ENCODE measurements at regions not wholly inside any gene's neighbourhood (a gene's known extent, or its start where the extent isn't known, plus 50 kb on each side); places are given as distances from the start of the nearest gene placed in this dataset.
"Not testable (repeated sequence)": the region's sequence is repeated elsewhere in the genome, so short reads cannot be mapped to it uniquely, and the experiment has no call there.

DNA sequence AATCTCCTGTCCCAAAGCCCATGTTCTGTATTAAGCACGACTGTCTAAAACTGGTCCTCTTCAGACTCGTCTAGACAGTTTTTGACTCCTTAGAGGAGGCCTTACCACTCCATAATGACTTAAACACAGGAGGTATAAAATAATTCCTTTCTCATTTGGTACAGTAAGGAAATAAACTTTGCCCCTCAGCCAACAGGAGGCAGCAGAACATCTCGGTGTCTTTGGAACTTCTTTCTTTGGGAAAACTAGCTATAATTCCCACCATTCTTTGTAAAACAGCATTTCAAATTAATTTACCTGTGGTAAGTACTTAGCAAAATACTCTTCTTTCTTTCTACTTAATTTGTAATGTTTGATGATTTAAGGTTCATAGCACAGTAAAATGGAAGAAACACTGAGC is 292.7 kb upstream of the G2E3 start:
- DNase-seq (ENCODE audit: low read depth), result no peak

DNA sequence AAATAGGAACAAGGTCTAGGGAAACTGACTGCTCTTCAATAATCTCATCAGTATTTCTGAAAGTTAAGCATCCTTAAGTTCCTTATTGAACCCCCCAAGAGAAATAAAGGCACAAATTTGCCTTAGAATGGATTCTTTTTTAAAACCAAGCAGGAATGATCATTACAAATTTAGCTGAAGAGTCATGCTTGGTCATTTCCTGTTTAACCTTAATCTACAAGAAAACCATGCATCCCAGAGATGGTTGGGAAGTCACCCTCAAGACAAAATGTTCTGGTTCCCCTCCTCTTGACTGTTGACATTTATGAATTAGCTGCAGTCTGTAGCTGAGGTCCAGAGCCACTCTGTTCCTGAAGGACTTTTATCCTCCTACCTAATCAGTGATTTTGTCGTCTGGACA is 291.8 kb upstream of the G2E3 start:
- no peak for DNase-seq (ENCODE audit: low read depth)

DNA sequence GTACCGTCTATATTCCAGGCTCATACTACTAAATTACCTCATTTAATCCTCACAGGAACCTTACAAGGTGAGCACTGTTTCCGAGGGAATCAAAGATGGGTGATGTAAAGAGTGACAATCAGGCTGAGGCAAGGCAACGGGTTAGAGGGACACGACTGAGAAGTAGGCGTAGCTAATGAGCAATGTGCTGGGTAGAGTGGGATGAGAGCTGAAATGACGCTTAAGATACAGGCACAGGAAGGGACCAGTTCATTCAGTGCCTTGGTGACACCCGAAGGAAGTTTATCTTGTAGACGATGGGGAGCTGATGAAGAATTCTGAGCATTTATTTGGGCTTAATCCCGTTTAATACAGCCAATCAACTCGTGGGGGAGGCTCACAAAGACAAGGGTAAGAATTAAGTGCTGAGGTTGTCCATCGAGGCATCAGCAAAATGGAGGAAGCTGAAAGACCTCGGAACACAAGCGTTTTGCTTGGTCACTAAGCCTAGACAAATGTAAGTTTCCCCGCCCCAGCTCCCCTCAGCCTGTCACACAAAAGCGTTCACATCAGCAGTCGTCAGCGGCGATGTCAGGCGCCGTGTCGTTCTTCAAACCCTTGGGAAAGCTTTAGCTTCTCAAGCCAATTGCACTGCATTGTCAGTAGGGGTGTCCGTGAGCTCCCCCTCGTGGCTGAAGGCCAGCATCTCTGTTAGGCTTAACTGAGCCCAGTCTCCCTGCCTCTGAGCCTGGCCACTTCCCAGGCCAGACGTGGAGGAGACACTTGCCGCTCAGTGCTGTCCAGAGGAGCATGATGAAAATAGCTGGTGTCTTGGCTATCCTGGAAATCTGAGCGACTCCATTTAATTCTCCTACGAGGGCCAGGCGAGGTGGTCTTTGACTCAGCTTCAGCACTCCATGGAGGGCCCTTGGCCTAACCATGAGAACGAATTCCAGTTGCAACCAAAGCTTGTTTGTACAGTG is 288.5 kb upstream of the G2E3 start:
- peak; percentile 34 for DNase-seq (ENCODE audit: low read depth)

DNA sequence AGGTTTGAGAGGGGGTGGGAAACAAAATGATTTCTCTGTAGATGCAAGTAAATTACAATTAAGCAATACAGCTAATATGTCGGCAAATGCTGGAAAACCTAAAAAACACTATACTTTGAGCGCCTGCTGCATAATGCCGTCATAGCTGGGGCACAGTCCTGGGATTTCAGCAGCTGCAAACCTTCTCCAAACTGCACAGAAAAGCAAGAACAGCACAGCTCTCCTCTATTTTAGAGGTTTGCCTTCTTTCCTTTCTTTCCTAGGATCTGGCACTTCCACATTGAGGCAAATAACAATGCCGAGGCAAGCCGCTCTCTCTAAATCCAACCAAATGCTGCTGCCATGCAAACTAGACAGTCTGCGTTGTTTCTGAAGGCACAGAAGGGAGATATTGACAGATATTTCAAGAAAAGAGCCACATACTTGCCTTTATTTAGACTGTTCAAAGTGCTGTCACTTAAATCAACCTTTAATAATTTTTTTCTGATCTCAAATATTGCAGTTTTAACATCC is 287.1 kb upstream of the G2E3 start:
- no peak for DNase-seq (ENCODE audit: low read depth)

DNA sequence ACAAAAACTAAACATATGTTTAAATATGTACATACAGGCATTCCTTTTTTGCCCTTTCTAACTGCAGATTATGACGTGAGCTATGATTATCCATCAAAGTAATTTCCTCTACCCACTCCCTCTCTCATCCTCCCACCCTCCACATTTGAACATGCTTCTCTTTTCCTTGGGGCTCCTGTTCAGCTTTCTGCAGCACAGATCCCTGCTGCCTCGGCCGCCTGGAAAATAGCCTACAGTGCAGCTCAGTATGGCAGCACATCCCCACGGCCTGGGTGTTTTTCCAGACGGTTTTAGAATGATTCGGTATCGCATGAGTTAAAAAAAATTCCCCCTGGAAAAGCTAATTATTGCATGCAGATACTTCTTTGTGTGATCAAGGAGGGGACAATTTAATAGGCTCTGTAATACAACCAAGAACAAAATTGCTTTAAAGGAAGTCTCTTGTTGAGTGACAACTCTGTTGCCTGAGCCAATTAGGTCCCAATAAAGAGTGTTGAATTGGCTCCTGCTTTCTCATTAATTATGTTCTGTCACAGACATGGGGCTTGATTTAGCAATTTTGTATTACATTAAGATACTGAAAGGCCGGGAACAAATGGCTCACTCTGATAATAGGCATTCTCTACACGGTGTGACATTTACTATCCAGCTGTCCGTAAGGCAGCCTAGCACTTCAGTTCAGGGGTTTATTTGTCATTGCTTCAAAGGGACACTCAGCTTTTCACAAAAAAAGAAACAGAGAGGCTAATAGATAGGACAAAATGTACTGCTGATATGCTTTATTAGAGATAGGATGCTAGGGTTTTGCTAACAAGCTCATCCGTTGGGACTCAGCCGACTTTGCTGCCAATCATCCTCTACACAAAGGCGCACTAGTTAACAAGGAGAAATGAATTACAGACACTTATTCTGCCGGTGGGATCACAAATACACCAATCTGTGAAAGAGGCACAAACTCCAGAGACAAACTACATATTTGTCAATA is 285.8 kb upstream of the G2E3 start:
- DNase-seq (ENCODE audit: low read depth), result no peak

DNA sequence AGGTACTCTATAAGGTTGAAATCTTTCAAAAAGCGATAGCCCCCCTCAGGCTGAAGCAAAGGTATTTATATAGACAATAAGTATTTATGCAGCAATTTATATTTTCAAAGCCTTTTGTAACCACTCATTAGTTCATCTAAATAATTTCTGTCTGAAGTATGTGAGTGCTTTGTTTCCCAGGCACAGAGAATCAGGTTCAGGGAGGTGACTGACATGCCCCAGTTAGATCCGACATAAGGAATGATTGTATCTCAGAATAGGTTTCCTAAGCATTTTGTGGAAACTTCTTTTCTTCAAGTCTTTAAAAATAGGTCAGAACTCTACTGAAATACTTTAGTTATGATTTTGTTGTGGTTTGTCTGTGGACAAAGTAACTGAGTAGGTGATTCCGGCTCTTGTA is 283.4 kb upstream of the G2E3 start:
- DNase-seq (ENCODE audit: low read depth), result no peak

DNA sequence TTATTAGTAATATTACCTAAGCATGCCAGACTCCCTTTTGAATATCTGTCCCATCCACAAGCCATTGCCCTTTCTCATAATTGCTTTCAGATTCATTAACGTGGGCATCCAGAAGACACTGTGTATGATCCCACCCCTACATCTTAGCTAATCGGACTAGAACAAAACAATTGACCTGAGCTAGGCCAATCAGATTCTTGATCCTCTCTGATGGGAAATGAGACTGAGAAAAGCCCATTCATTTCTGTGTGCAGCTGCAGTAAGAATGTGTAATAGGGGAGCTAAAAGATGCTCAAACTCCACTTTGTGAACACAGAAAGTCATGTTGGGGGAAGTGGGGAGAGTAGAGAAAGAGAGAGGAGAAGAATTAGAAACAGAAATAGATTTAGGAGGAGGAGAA is 281.7 kb upstream of the G2E3 start:
- no peak for DNase-seq (ENCODE audit: low read depth)

DNA sequence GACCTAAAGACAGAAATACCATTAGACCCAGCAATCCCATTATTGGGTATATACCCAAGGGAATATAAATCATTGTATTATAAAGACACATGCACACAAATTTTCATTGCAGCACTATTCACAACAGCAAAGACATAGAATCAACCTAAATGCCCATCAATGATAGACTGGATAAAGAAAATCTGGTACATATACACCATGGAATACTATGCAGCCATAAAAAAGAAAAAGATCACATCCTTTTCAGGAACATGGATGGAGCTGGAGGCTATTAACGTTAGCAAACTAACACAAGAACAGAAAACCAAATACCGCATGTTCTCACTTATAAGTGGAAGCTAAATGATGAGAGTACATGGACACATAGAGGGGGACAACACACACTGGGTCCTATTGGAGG is 280.1 kb upstream of the G2E3 start:
- not testable (repeated sequence) for DNase-seq (ENCODE audit: low read depth)

DNA sequence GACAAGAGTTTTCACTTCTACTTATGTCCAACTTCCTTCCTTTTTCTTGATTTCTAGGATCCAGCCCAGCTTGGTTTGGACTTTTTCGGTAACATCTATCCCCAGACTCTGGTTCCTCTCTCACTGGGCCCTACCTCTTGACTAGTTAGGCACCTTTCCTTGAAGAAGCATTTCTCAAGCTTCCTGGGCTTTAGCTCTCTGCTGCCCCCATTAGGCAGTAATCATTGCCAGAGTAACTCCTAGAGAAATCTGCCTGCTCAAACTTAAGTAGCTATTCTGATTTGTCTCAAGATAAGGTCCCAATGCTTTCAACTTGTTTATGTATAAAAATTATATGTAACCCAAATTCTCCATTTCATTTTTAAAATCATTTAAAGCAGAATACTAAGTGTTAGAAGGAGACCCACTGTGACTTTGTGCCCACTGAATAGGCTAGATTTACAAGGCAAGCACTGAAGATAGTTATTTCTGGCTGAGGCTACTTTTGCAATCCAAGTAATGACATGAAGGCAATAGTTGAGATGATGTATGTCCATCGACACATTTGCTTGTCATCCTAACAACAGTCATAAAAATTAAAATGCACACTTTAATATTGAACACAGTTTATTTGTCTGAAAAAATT is 275.0 kb upstream of the G2E3 start:
- DNase-seq (ENCODE audit: low read depth), result no peak

DNA sequence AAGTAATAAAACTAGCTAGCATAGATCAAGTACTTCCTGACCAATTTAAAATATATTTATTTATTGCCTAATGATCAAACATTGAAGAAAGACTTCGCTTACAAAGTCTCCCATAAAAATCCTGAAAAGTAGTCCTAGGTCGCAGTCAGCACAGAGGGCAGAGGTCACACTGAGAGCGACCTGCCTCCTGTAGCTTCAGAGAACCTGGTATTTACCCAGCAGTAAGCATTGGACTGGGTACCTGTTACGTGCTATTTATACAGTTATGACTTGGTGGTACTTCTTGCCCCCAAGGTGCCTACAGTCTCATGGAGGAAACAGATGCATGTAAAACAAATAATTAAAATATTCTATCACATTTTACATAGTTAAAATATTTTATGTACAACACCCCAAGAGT is 274.1 kb upstream of the G2E3 start:
- no peak for DNase-seq (ENCODE audit: low read depth)

DNA sequence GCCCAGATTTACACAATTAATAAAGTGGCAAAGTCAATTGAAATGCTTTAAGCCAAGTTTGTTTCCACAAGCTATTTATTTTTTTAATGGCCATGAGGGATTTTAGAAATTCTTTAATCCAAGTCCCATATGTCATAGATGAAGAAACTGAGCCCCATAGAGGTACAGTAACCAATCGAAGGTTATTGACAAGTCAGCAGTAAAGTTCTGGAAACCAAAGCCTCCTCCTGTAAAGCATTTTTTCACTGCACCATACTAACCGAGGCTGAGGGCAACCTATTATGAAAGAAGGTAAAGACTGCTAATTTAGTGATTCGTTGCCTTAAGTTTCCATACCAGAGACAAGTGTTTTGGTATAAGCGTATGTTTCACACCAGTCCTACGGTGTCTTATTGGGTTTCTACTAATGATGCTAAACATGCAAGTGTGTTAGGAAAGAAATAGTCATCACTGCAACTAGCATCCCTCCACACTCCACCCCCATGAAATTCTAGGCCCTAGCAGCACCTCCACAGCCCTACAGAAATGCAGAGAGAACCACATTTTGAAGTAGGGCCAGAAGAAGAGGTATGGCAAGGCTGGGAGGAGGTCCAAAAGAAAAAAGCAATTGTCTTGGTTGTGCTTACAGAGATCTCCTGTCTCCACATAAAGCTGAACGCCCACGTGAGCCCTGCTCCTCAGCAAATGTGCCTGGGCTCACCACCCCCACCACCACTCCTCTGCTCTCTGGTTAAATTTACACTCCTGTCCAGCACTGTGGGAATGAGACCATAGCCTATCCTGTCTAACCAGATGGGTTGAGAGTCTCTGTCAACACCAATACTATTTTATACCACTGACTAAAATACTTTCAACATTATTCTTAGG is 271.1 kb upstream of the G2E3 start:
- DNase-seq (ENCODE audit: low read depth), result no peak

DNA sequence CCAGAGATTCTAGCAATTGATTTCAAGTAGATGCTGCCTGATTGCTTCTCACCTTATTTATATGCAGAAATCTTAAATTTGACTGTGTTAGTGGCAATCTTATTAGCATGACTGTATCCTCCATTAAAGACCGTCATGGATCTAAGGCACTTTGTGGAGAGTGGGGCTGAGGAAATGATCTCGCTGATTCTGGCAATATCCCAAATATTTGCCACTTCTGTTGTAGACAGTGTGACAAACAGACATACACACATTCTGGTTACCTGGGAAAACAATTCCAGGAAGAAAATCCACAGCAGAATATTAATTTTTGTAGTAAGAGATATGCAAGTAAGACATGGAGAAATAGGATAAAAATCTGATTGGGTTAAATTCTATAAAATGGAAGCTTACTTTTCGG is 269.0 kb upstream of the G2E3 start:
- no peak for DNase-seq (ENCODE audit: low read depth)

DNA sequence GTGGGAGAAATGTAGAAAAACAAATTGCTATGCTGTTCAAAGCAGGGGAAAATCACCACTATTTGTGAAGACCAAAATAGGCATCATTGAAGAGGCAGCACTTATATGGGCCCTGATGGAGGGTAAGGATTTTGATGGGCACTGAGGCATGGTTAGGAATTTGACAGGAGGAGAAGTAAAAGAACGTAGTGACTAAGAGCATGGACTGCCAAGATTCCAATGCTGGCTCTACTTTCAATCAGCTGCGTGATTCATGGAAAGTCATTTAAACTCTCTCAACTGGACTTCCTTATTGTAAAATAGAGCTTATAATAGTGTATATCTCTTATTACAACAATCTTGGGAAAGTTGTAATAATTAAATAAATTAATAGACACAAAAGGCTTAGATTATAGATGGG is 267.7 kb upstream of the G2E3 start:
- no peak for DNase-seq (ENCODE audit: low read depth)

DNA sequence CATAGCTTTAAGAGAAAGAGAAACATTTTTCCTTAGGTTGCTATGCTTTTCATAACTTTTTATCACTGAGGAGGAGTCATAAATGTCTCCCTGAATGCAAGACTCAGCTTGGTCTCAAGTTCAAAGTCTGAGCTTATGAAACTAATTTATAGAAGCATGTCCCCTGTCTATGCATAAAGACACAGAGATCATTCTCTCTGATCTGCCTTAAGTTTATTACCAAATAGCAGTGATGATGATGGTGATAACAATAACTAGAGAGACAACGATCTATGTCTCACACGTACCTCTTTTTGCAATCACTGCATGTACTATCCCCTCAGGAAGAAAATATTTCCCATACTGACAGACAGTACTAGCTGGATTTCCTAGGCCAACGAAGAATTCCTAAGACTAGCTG is 266.4 kb upstream of the G2E3 start:
- DNase-seq (ENCODE audit: low read depth), result no peak

DNA sequence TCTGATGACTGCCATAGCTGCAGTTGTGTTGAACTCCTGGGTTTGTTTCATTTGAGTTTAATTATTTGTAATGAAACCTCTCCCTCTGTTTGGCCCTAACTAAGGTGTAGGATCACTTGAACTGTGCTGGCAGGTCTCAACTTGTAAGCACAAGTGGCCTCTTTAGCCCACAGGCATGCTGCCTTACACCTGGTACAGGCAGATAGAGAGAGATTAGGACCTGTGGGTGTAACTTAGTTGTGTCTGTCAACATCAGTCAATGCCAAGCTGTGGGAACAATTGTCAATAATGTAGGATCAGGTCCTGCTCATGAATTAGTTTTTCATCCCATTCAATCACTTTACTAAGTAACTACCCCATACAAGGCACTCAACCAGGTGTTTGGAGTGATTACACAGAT is 263.0 kb upstream of the G2E3 start:
- DNase-seq (ENCODE audit: low read depth), result no peak

DNA sequence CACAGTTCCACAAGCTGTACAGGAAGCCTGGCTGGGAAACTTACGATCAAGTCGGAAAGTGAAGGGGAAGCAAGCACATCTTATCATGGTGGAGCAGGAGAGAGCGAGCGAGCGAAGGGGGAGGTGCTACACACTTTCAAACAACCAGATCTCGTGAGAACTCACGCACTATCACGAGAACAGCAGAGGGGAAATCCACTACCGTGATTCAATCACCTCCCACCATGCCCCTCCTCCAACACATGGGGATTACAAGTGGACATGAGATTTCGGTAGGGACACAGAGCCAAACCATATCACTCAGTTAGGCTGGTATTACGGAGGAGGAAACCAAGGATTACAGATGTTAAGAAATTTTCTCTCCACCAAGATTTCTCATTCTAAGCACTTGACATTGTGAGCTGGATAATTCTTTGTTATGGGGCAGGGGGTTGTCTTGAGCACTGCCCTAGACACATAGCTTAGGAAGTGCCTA is 262.0 kb upstream of the G2E3 start:
- DNase-seq (ENCODE audit: low read depth), result no peak

DNA sequence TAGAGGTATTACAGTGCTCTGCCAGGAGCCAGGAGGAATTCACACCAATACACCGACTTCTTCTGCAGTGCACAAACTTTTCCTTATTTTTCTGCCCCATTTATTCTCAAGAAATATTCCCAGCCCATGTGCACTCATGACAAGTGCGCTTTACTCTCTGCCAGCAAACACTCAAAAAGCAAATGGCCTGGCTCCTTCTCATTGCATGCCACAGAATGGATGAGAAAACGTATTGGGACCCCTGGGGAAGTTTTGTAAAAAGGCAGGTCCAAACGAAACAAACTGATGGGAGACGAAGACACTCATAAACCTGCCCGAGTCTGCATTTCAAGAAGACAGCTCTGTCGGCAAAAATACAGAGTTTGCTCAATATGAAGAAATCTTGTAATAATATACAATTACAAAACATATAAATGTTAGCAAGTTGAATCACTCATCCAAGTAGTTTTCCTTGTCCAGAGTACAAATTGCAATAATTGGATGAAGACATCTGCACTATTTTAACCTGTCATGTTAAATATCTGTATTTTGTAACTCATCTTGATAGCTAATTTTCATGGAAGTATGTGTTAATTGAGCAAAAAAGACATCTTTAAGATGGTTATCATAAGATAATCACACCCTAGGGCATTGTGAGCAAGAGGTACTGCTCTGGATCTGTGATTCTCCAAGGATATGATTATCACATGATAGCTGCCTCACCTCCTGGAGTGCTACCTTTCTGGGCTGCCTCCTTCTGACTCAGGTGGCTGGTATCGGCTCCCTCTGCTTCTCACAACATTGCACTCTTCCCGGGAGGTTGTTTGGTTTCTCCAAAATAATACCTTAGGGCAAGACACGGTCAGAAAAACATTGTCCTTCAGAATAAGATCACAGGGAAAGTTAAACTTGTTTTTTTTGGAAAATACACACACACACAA is 260.8 kb upstream of the G2E3 start:
- no peak for DNase-seq (ENCODE audit: low read depth)

DNA sequence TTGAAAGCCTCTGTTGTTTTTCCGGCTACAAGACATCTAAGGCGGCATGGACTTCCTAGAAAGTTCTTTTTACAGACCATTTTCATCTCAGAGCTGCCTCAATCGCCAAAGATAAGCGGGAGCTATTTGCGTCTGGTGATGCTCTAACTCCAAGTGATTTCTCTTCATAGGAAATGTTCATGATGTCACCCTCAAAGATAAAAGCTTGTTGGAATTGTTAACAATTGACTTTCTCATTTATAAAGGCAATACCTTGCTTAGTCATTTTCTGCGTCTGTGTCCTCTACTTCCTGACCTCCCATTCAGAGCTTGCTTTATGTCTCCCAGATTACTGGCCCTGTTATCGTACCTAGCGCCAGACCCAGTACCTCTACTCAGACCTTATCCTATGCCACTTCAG is 259.0 kb upstream of the G2E3 start:
- DNase-seq (ENCODE audit: low read depth), result no peak

DNA sequence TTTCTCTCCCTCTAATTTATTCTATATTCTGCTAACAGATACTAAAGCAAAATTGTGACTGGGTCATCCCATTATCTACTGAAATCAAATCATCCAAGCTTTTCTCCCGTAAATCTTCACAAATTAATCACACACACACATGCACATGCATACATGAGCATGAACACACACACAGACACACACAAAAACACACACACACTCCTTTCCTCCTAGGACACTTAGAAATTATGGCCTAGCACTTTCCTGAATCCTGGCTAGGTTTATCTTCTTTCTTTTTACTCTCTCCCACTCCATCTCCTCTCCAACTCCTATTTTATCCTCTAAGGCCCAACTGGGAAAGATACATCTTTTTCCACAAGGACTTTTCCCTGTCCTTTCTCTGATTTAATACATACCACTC is 255.6 kb upstream of the G2E3 start:
- DNase-seq (ENCODE audit: low read depth), result no peak

DNA sequence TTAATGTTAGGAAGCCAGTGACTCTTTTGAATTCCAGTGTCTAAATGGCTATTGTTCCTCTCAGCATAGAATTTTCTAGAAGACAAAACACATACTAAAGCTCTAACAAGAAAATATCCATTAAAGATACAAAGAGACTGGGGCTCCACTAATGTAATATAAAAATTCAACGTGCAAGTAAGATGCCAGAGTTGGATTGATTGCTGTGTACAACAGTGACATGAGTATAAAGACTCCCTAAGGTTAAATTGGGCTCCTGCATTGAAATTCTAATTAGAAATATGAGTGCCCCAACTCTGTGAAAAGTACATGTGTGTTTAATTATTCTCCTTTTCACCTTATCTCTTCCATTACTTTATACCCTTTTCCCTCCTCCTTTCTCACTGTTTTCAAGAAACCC is 253.6 kb upstream of the G2E3 start:
- no peak for DNase-seq (ENCODE audit: low read depth)
